Transverse colon (tissue), 4 donors: ENCODE measurements at regions not wholly inside any gene's neighbourhood (a gene's known extent, or its start where the extent isn't known, plus 50 kb on each side); places are given as distances from the start of the nearest gene placed in this dataset.

Source experiments
- EP300 ChIP-seq: sonication (generic); formaldehyde crosslinking; IDR thresholded peaks from one replicate; pipeline ENCODE4 v1.6.1; 2017; ENCODE audit warnings: antibody characterized with exemption, low read depth
- POLR2A ChIP-seq: fragments of 450-650 bp; IDR thresholded peaks from one replicate; pipeline ENCODE4 v1.6.1; 2016; ENCODE audit warnings: antibody characterized with exemption, mild to moderate bottlenecking, moderate library complexity
- POLR2AphosphoS5 ChIP-seq, 3 donors: sonication (generic); formaldehyde crosslinking; IDR thresholded peaks; one replicate each; pipeline ENCODE4 v1.6.1; 2016; ENCODE audit warnings: antibody characterized with exemption in 3 of 3
- TF ChIP-seq, protein P1 (sequence below), 5 experiments: fragments of 200-600 bp in 3 of 5; fragments of 450-650 bp in 2 of 5; sonication (generic) in 3 of 5; IDR thresholded peaks; 1 replicate in 2 of 5; 2 replicates in 3 of 5; pipeline ENCODE4 v1.5.1; 2016 to 2017; ENCODE audit warnings: antibody characterized with exemption in 5 of 5, inconsistent platforms in 3 of 5, mild to moderate bottlenecking in 2 of 5, moderate library complexity in 1 of 5

- TF ChIP-seq EP300 (no peak), POLR2AphosphoS5 (IDR thresholded peaks at IDR 0.05) (no peak), POLR2A (no peak)
- TF ChIP-seq, protein P1, sequence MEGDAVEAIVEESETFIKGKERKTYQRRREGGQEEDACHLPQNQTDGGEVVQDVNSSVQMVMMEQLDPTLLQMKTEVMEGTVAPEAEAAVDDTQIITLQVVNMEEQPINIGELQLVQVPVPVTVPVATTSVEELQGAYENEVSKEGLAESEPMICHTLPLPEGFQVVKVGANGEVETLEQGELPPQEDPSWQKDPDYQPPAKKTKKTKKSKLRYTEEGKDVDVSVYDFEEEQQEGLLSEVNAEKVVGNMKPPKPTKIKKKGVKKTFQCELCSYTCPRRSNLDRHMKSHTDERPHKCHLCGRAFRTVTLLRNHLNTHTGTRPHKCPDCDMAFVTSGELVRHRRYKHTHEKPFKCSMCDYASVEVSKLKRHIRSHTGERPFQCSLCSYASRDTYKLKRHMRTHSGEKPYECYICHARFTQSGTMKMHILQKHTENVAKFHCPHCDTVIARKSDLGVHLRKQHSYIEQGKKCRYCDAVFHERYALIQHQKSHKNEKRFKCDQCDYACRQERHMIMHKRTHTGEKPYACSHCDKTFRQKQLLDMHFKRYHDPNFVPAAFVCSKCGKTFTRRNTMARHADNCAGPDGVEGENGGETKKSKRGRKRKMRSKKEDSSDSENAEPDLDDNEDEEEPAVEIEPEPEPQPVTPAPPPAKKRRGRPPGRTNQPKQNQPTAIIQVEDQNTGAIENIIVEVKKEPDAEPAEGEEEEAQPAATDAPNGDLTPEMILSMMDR (IDR thresholded peaks at IDR 0.05) = no peak
These were observed 193.1 kb downstream of the ABHD5 start for GRCh38 chr3:43883729-43884396.
